NCI-H226 (cell line): ENCODE measurements at regions not wholly inside any gene's neighbourhood (a gene's known extent, or its start where the extent isn't known, plus 50 kb on each side); places are given as distances from the start of the nearest gene placed in this dataset.

ENCODE experiments used
- DNase-seq: peaks from one replicate; pipeline ENCODE4 v3.0.0-alpha.2; 2015

- no peak for DNase-seq
These were observed 869.6 kb upstream of the ADGRL2 start for GRCh38 chr1:80931178-80931577.

GRCh38 chr1:80929868-80930508 is 870.7 kb upstream of the ADGRL2 start:
- DNase-seq: no peak

GRCh38 chr1:80926531-80926930 is 874.2 kb upstream of the ADGRL2 start:
- DNase-seq: no peak

GRCh38 chr1:80925130-80925805 is 875.5 kb upstream of the ADGRL2 start:
- DNase-seq: no peak

GRCh38 chr1:80924290-80924689 is 876.4 kb upstream of the ADGRL2 start:
- DNase-seq: no peak

- DNase-seq: no peak
These were observed 877.8 kb upstream of the ADGRL2 start for GRCh38 chr1:80922906-80923305.

- DNase-seq: no peak
These were observed 881.3 kb upstream of the ADGRL2 start for GRCh38 chr1:80919426-80919825.

GRCh38 chr1:80918380-80918779 is 882.4 kb upstream of the ADGRL2 start:
- no peak for DNase-seq

- no peak for DNase-seq
These were observed 882.9 kb upstream of the ADGRL2 start for GRCh38 chr1:80917826-80918225.

- DNase-seq: no peak
These were observed 883.5 kb upstream of the ADGRL2 start for GRCh38 chr1:80917225-80917624.

- no peak for DNase-seq
These were observed 885.2 kb upstream of the ADGRL2 start for GRCh38 chr1:80915491-80915890.

GRCh38 chr1:80910426-80910825 is 890.3 kb upstream of the ADGRL2 start:
- DNase-seq: no peak

GRCh38 chr1:80909172-80909784 is 891.5 kb upstream of the ADGRL2 start:
- no peak for DNase-seq

GRCh38 chr1:80896781-80897356 is 903.9 kb upstream of the ADGRL2 start:
- DNase-seq: no peak

- no peak for DNase-seq
These were observed 905.8 kb upstream of the ADGRL2 start for GRCh38 chr1:80894921-80895320.

- DNase-seq: no peak
These were observed 907.6 kb upstream of the ADGRL2 start for GRCh38 chr1:80893115-80893514.

- DNase-seq: no peak
These were observed 908.2 kb upstream of the ADGRL2 start for GRCh38 chr1:80892539-80892938.

- DNase-seq: no peak
These were observed 908.9 kb upstream of the ADGRL2 start for GRCh38 chr1:80891871-80892270.

- DNase-seq: peak; percentile 59
These were observed 918.2 kb upstream of the ADGRL2 start for GRCh38 chr1:80882553-80882952.

- no peak for DNase-seq
These were observed 922.4 kb upstream of the ADGRL2 start for GRCh38 chr1:80878343-80878742.

- no peak for DNase-seq
These were observed 924.7 kb upstream of the ADGRL2 start for GRCh38 chr1:80876035-80876434.

- no peak for DNase-seq
These were observed 931.4 kb upstream of the ADGRL2 start for GRCh38 chr1:80869299-80869698.

- no peak for DNase-seq
These were observed 952.8 kb upstream of the ADGRL2 start for GRCh38 chr1:80847904-80848303.

- no peak for DNase-seq
These were observed 953.8 kb upstream of the ADGRL2 start for GRCh38 chr1:80846966-80847365.
